ENCODE measurements at regions not wholly inside any gene's neighbourhood (a gene's known extent, or its start where the extent isn't known, plus 50 kb on each side); places are given as distances from the start of the nearest gene placed in this dataset.

GRCh38 chr4:18559492-18559891 is 537.9 kb upstream of the LCORL start:
- Histone ChIP-seq H3K4me3 (ENCODE audit: low read depth, low read length) (no peak overlapping the region), H3K27ac (ENCODE audit: low read depth, low read length) (no peak overlapping the region), H3K9me3 (ENCODE audit: control insufficient read depth, insufficient read depth, low read length) (peaks cover 5% of the 10 kb centered on the region; the same call in 1 of the 2 replicates), H3K27me3 (ENCODE audit: control insufficient read depth, insufficient read depth, low read length) (no peaks in the 10 kb centered on the region)
- ChIA-PET POLR2A (no interaction called here), CTCF (no interaction called here)
- TF ChIP-seq CTCF (IDR thresholded peaks at IDR 0.05; ENCODE audit: low read depth, low read length): no peak
- no peak for DNase-seq (ENCODE audit: low read depth, low spot score)

- Histone ChIP-seq H3K27ac (ENCODE audit: low read depth, low read length) (no peak overlapping the region), H3K9me3 (ENCODE audit: control insufficient read depth, insufficient read depth, low read length) (peaks cover 7% of the 10 kb centered on the region; the same call in 1 of the 2 replicates), H3K4me3 (ENCODE audit: low read depth, low read length) (no peak overlapping the region), H3K27me3 (ENCODE audit: control insufficient read depth, insufficient read depth, low read length) (no peaks in the 10 kb centered on the region)
- no peak for TF ChIP-seq CTCF (IDR thresholded peaks at IDR 0.05; ENCODE audit: low read depth, low read length)
- CTCF ChIA-PET: no interaction called here
- DNase-seq (ENCODE audit: low read depth, low spot score): no peak
- POLR2A ChIA-PET: no interaction called here
These were observed 534.8 kb upstream of the LCORL start for GRCh38 chr4:18556402-18556801.

- CTCF ChIA-PET: no interaction called here
These were observed 518.8 kb upstream of the LCORL start for GRCh38 chr4:18540349-18540748.

GRCh38 chr4:18538121-18538520 is 516.6 kb upstream of the LCORL start:
- Histone ChIP-seq H3K4me3 (ENCODE audit: low read depth, low read length) (no peak overlapping the region), H3K9me3 (ENCODE audit: control insufficient read depth, insufficient read depth, low read length) (no peaks in the 10 kb centered on the region; the same call in 1 of the 2 replicates), H3K27me3 (ENCODE audit: control insufficient read depth, insufficient read depth, low read length) (no peaks in the 10 kb centered on the region), H3K27ac (ENCODE audit: low read depth, low read length) (no peak overlapping the region)
- ChIA-PET CTCF (no interaction called here), POLR2A (no interaction called here)
- TF ChIP-seq CTCF (IDR thresholded peaks at IDR 0.05; ENCODE audit: low read depth, low read length): no peak
- DNase-seq (ENCODE audit: low read depth, low spot score): no peak

More at GRCh38 chr4:18540349-18540748, 518.8 kb upstream of the LCORL start:
- POLR2A ChIA-PET: no interaction called here
- no peak overlapping the region for H3K4me3 ChIP-seq (ENCODE audit: low read depth, low read length)
- H3K27ac ChIP-seq (ENCODE audit: low read depth, low read length): no peak overlapping the region
- H3K9me3 ChIP-seq (ENCODE audit: control insufficient read depth, insufficient read depth, low read length): no peaks in the 10 kb centered on the region
- no peaks in the 10 kb centered on the region for H3K27me3 ChIP-seq (ENCODE audit: control insufficient read depth, insufficient read depth, low read length)
- no peak for TF ChIP-seq CTCF (IDR thresholded peaks at IDR 0.05; ENCODE audit: low read depth, low read length)
- DNase-seq (ENCODE audit: low read depth, low spot score): no peak

GRCh38 chr4:18536428-18536827 is 514.9 kb upstream of the LCORL start:
- no peaks in the 10 kb centered on the region for H3K27me3 ChIP-seq (ENCODE audit: control insufficient read depth, insufficient read depth, low read length)
- no peak for DNase-seq (ENCODE audit: low read depth, low spot score)
- H3K27ac ChIP-seq (ENCODE audit: low read depth, low read length): no peak overlapping the region
- no peak for TF ChIP-seq CTCF (IDR thresholded peaks at IDR 0.05; ENCODE audit: low read depth, low read length)
- H3K9me3 ChIP-seq (ENCODE audit: control insufficient read depth, insufficient read depth, low read length): no peaks in the 10 kb centered on the region; the same call in 1 of the 2 replicates
- CTCF ChIA-PET: no interaction called here
- POLR2A ChIA-PET: no interaction called here
- no peak overlapping the region for H3K4me3 ChIP-seq (ENCODE audit: low read depth, low read length)
